ENCODE measurements at regions not wholly inside any gene's neighbourhood (a gene's known extent, or its start where the extent isn't known, plus 50 kb on each side); places are given as distances from the start of the nearest gene placed in this dataset.

DNA sequence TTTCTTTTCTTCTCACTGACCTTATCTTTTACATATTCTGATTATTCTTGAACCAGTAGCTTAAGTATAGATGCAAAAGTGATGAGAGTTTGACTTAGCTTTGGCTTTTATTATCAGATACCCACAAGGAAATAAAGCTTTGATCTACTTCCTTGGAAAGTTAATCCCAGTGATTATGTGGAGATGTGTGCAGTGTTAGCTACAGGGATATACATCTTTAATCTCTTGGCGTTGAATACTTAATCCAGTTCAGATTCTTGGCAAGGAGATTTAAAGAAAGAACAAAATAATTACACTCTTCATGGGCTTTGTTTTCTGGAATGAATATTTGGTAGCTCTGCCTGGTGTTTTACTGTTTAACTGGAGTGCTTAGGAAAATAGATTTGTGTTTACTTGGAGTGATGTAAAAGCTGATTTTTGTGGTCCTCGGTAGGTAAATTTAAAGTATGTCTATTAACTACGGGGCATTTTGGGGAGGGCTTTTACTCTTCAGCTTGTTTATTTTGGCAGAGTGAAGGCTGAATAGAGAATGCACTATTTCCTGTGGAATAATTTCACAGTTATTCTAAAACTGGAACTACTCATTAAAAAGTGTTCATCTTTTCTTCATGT lies 150.1 kb upstream of the LRIG3 start:
- Histone ChIP-seq H3K4me3 (ENCODE audit: low read depth, low read length, poor library complexity, severe bottlenecking) (no peak overlapping the region), H3K9me3 (ENCODE audit: low read depth, low read length, poor library complexity, severe bottlenecking) (no peaks in the 10 kb centered on the region), H3K27me3 (replicated peaks; ENCODE audit: insufficient read depth, low read depth, low read length, poor library complexity) (no peaks in the 10 kb centered on the region), H3K36me3 (ENCODE audit: insufficient read depth, low read length, poor library complexity, severe bottlenecking) (no peaks in the 10 kb centered on the region), H3K4me1 (ENCODE audit: insufficient read depth, low read length, poor library complexity, severe bottlenecking) (peaks cover 9% of the 10 kb centered on the region), H3K27ac (ENCODE audit: low read depth, low read length, poor library complexity, severe bottlenecking) (no peak overlapping the region)
- DNase-seq (ENCODE audit: low spot score) = peak; percentile 24
- POLR2A ChIA-PET (ENCODE audit: low non-redundant PET) = interaction anchor here (0.6 kb wide), 1 partner anchor 9 kb away, joined by 3 read pairs; no protein-coding TSS in a partner anchor
- BruUV-seq (replicated peaks) = no TSS peak
- intact Hi-C loops (cut with micrococcal nuclease; ENCODE audit: unreplicated experiment) = no loop called here
- TF ChIP-seq, protein P1, sequence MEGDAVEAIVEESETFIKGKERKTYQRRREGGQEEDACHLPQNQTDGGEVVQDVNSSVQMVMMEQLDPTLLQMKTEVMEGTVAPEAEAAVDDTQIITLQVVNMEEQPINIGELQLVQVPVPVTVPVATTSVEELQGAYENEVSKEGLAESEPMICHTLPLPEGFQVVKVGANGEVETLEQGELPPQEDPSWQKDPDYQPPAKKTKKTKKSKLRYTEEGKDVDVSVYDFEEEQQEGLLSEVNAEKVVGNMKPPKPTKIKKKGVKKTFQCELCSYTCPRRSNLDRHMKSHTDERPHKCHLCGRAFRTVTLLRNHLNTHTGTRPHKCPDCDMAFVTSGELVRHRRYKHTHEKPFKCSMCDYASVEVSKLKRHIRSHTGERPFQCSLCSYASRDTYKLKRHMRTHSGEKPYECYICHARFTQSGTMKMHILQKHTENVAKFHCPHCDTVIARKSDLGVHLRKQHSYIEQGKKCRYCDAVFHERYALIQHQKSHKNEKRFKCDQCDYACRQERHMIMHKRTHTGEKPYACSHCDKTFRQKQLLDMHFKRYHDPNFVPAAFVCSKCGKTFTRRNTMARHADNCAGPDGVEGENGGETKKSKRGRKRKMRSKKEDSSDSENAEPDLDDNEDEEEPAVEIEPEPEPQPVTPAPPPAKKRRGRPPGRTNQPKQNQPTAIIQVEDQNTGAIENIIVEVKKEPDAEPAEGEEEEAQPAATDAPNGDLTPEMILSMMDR (conservative IDR thresholded peaks at IDR 0.05; ENCODE audit: low read depth, low read length) = no peak
- no peak for TF ChIP-seq EZH2 (IDR thresholded peaks at IDR 0.05; ENCODE audit: borderline replicate concordance, low read depth, low read length, poor library complexity, severe bottlenecking)
- CTCF ChIA-PET = no interaction called here

DNA sequence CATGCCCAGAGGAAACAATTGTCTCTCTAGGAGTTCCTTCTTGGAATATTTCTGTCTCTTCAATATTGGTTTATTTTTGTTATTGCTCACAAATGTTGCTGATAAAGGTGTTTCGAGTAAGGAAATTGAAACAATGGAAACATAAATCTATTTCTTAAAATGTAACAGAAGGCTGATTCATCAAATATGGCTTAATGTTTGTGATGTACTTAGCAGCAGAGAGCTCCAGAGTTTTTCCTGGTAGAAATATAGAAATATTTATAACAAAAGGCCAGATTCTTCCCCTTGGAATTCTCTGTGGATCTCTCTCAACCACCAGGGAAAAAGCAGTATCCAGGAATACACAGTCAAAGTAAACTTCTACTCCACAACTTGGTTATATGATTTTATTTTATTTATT lies 149.2 kb upstream of the LRIG3 start:
- CTCF ChIA-PET = no interaction called here
- Histone ChIP-seq H3K9me3 (ENCODE audit: low read depth, low read length, poor library complexity, severe bottlenecking) (no peaks in the 10 kb centered on the region), H3K27me3 (replicated peaks; ENCODE audit: insufficient read depth, low read depth, low read length, poor library complexity) (no peaks in the 10 kb centered on the region), H3K27ac (ENCODE audit: low read depth, low read length, poor library complexity, severe bottlenecking) (no peak overlapping the region), H3K4me3 (ENCODE audit: low read depth, low read length, poor library complexity, severe bottlenecking) (no peak overlapping the region), H3K36me3 (ENCODE audit: insufficient read depth, low read length, poor library complexity, severe bottlenecking) (no peaks in the 10 kb centered on the region), H3K4me1 (ENCODE audit: insufficient read depth, low read length, poor library complexity, severe bottlenecking) (peaks cover 9% of the 10 kb centered on the region)
- BruUV-seq (replicated peaks) = no TSS peak
- DNase-seq (ENCODE audit: low spot score) = no peak
- intact Hi-C loops (cut with micrococcal nuclease; ENCODE audit: unreplicated experiment) = no loop called here
- POLR2A ChIA-PET (ENCODE audit: low non-redundant PET) = no interaction called here
- TF ChIP-seq, protein P1 (conservative IDR thresholded peaks at IDR 0.05; ENCODE audit: low read depth, low read length) = no peak
- no peak for TF ChIP-seq EZH2 (IDR thresholded peaks at IDR 0.05; ENCODE audit: borderline replicate concordance, low read depth, low read length, poor library complexity, severe bottlenecking)

DNA sequence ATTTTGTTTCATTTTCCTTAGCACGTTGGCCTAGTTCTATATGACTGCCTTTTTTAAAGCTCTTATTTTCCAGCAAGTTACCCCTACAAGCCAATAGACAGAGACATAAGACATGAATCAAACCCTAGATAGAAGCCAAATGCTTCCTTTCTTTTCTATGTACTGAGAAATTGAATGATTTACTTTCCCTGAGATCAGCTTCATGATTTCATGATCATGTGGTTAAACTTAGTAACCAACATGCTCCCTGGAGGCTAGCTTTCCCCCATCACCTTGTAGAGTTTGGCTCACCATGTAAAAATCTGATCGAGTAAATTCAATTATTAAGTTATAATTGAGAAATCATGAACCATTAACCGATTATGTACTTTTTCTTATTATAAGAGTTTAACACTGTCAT lies 148.1 kb upstream of the LRIG3 start:
- TF ChIP-seq, protein P1 (conservative IDR thresholded peaks at IDR 0.05; ENCODE audit: low read depth, low read length) = no peak
- no peak for TF ChIP-seq EZH2 (IDR thresholded peaks at IDR 0.05; ENCODE audit: borderline replicate concordance, low read depth, low read length, poor library complexity, severe bottlenecking)
- Histone ChIP-seq H3K4me3 (ENCODE audit: low read depth, low read length, poor library complexity, severe bottlenecking) (no peak overlapping the region), H3K27me3 (replicated peaks; ENCODE audit: insufficient read depth, low read depth, low read length, poor library complexity) (no peaks in the 10 kb centered on the region), H3K36me3 (ENCODE audit: insufficient read depth, low read length, poor library complexity, severe bottlenecking) (no peaks in the 10 kb centered on the region), H3K27ac (ENCODE audit: low read depth, low read length, poor library complexity, severe bottlenecking) (no peak overlapping the region), H3K4me1 (ENCODE audit: insufficient read depth, low read length, poor library complexity, severe bottlenecking) (peaks cover 9% of the 10 kb centered on the region), H3K9me3 (ENCODE audit: low read depth, low read length, poor library complexity, severe bottlenecking) (no peaks in the 10 kb centered on the region)
- DNase-seq (ENCODE audit: low spot score) = no peak
- POLR2A ChIA-PET (ENCODE audit: low non-redundant PET) = interaction anchor here (0.7 kb wide), 1 partner anchor 51 kb away, joined by 3 read pairs; no protein-coding TSS in a partner anchor
- intact Hi-C loops (cut with micrococcal nuclease; ENCODE audit: unreplicated experiment) = no loop called here
- CTCF ChIA-PET = no interaction called here
- BruUV-seq (replicated peaks) = no TSS peak
